GM18502 (cell line): ENCODE measurements at regions not wholly inside any gene's neighbourhood (a gene's known extent, or its start where the extent isn't known, plus 50 kb on each side); places are given as distances from the start of the nearest gene placed in this dataset.

ENCODE experiments used
- ATAC-seq: cut with Tn5 transposase; IDR thresholded peaks from one replicate; pipeline ENCODE4 v1.9.1; 2021; ENCODE audit warnings: mild to moderate bottlenecking; ENCODE audit not compliant: unreplicated experiment, poor library complexity

GRCh38 chr7:88700725-88701124 lies 58.8 kb upstream of the ZNF804B start:
- ATAC-seq = no peak

GRCh38 chr7:88694207-88694606 lies 65.3 kb upstream of the ZNF804B start:
- ATAC-seq = no peak

GRCh38 chr7:88693131-88693530 lies 66.4 kb upstream of the ZNF804B start:
- no peak for ATAC-seq

- no peak for ATAC-seq
Observed at GRCh38 chr7:88692493-88692892, 67.0 kb upstream of the ZNF804B start.

- ATAC-seq = no peak
Observed at GRCh38 chr7:88689821-88690220, 69.7 kb upstream of the ZNF804B start.

GRCh38 chr7:88688222-88688621 lies 71.3 kb upstream of the ZNF804B start:
- no peak for ATAC-seq

- ATAC-seq = no peak
Observed at GRCh38 chr7:88686468-88687229, 72.9 kb upstream of the ZNF804B start.

- no peak for ATAC-seq
Observed at GRCh38 chr7:88681682-88682081, 77.8 kb upstream of the ZNF804B start.

GRCh38 chr7:88670536-88670935 lies 89.0 kb upstream of the ZNF804B start:
- ATAC-seq = peak; percentile 42

- ATAC-seq = peak; percentile 68
Observed at GRCh38 chr7:88669913-88670312, 89.6 kb upstream of the ZNF804B start.

- ATAC-seq = no peak
Observed at GRCh38 chr7:88668591-88668990, 90.9 kb upstream of the ZNF804B start.

GRCh38 chr7:88666626-88667025 lies 92.9 kb upstream of the ZNF804B start:
- ATAC-seq = no peak

- no peak for ATAC-seq
Observed at GRCh38 chr7:88665892-88666514, 93.5 kb upstream of the ZNF804B start.

- no peak for ATAC-seq
Observed at GRCh38 chr7:88664630-88665233, 94.8 kb upstream of the ZNF804B start.

- no peak for ATAC-seq
Observed at GRCh38 chr7:88661921-88662320, 97.6 kb upstream of the ZNF804B start.

- ATAC-seq = no peak
Observed at GRCh38 chr7:88647825-88648224, 111.7 kb upstream of the ZNF804B start.

- no peak for ATAC-seq
Observed at GRCh38 chr7:88638583-88638982, 120.9 kb upstream of the ZNF804B start.

- no peak for ATAC-seq
Observed at GRCh38 chr7:88637795-88638194, 121.7 kb upstream of the ZNF804B start.

GRCh38 chr7:88635149-88635548 lies 124.4 kb upstream of the ZNF804B start:
- ATAC-seq = no peak

GRCh38 chr7:88629559-88629958 lies 129.9 kb upstream of the ZNF804B start:
- no peak for ATAC-seq

- peak; percentile 100 for ATAC-seq
Observed at GRCh38 chr7:88628363-88629085, 131.0 kb upstream of the ZNF804B start.
